RPMI8226 (cell line): ENCODE measurements at regions not wholly inside any gene's neighbourhood (a gene's known extent, or its start where the extent isn't known, plus 50 kb on each side); places are given as distances from the start of the nearest gene placed in this dataset.
"Not testable (repeated sequence)": the region's sequence is repeated elsewhere in the genome, so short reads cannot be mapped to it uniquely, and the experiment has no call there.

ENCODE experiments used
- DNase-seq: peaks from one replicate; pipeline ENCODE4 v3.0.0-alpha.2; 2015

- no peak for DNase-seq
Observed at GRCh38 chr9:107569174-107569573, 79.6 kb upstream of the KLF4 start.

GRCh38 chr9:107568406-107568805 lies 78.8 kb upstream of the KLF4 start:
- not testable (repeated sequence) for DNase-seq

- no peak for DNase-seq
Observed at GRCh38 chr9:107567462-107567861, 77.9 kb upstream of the KLF4 start.

DNA sequence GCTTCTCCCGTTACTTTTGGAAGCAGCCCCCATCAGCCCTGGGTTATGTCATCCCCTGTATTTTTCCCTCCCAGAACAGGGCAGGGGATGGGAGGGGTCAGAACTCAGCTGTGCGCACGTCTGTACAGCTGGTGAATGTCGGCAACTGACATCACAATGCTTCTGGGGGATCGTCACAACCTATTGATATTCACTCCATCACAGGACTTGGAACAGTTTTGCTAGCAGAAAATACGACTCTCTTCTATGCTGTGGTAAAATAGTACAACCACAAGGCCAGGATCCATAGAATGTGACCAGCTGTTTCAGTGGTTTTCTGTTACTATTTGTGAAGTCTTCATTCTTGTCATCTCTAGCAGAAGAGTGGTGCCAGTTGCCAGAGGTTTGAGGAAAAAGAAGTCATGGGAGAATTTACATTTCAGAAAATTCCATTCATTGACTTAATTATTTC lies 77.1 kb upstream of the KLF4 start:
- no peak for DNase-seq

- no peak for DNase-seq
Observed at GRCh38 chr9:107562798-107563197, 73.2 kb upstream of the KLF4 start.

DNA sequence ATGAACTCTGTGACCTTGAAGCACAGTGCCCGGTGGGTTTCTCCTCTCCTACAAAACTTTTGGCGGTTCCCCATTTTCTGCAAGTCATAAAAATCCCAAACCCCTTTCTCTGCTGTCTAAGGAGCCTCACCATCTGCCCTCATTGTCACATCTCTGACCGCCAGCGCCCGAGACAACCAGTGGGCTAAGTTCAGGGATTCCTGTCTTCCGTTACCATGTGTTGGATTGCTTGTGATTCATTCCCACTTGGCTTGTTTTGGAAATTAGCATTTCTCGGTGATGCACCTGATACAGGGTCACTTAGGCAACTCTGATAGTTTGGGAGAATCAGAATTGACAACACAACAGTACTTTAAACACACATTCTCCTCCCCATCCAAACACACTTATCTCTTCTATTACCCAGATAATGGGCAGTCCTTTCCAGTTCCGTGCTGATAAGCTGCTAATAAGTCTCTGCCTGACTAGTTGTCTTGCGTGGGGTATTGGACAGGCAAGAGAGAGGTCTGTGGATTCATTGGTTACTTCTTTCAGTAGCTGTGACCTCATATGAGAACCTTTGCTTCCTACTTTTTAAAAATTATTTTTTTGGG lies 70.0 kb upstream of the KLF4 start:
- no peak for DNase-seq

- no peak for DNase-seq
Observed at GRCh38 chr9:107557236-107557990, 67.8 kb upstream of the KLF4 start.

GRCh38 chr9:107554636-107555035 lies 65.1 kb upstream of the KLF4 start:
- DNase-seq = no peak

DNA sequence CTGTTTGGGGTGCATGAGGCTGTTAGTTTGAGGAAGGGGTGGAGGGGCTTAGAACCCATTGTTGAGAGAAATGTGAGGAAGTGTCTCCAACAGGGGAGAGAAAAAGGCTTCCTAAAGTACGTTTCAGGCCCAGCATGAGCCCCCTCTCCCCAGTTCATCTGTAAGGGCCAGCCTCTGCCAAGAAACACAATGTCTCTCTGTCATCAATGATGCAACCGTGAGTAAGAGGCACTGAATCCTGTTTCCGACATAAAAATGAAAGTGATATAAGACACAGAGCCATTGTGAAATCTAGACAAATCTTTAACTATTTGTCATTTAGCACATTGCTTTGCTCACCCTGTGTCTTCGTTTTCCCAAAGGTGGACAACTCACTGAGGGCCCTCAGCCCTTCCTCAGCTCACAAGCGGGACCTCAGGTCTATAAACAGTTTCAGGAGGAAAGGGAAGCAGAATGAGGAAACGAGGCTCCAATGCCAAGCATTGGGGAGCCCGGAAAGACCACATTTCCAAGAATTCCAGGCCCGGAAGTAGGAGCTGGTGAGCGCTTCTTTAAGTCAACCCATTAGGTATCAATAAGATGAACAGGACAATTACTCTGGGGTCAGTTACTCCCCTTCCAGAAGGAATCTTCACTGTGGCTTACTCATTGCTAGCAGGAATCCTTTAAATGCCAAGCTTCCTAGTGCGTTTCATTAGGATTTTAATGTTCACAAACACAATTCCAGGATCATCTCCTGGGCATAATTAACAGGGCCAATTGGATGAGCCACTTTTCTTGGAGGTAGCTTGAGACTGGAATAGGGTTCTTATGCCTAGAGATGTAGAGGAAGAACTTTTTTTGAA lies 59.0 kb upstream of the KLF4 start:
- no peak for DNase-seq

DNA sequence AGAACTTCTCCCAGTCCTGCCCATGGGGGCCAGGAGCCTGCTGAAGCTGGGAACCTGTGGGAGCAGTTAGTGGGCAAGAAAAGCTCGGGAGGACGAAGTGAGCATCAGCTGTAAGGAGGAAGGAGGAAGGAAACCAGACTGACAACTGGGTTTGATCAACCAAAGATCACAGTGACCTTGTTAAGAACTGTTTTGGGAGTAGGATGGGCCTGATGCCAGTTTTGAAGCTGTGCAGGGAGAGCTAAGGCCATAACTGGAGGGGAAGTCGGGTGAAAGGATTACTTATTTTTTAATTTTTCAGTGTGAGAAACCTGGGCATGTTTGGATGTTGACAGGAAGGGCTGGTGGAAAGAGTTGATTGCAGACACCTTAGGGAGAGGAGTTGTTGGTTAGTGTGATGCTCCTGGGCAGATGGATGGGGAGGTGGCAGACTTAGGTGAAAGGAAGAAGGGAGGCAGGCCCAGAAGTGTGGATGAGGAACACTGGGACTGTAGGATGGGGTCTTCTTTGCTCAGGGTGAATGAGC lies 58.3 kb upstream of the KLF4 start:
- no peak for DNase-seq

DNA sequence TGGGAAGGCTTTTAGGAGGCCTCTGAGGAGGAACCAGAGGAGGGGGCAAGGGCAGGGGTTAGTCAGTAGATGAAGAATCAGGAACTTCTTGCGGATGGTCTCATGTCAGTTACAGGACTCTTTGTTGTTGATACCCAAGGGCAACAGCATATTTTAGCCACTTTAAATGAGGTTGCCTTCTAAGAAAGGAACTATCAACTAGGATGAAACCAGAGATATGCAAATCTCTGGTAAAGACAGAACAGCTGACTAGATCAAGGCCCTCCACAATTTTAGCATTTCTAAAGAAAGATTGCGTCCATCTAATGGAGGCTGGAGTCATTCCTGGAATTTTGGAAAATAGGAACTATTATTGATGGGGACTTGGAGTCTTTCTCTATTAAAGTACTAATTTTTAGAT lies 57.7 kb upstream of the KLF4 start:
- no peak for DNase-seq

DNA sequence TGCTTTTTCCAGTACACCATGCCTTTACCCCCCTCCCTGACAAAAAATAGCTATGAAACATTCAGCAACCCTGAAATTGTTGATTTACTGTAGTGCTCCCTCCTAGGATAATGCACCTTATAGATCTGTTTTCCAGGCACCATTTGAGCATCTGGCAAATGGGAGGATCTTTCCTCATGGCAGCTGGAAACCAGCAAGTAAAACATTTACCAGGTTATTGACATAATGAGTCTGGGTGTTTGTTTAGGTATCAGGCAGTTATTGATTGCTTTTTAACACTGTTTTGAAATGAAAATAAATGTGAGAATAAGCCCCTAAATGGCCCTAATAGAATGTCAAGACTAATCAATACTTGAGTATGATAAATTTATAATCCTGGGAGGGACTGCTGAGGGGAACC lies 57.3 kb upstream of the KLF4 start:
- no peak for DNase-seq

GRCh38 chr9:107545036-107545435 lies 55.5 kb upstream of the KLF4 start:
- no peak for DNase-seq

GRCh38 chr9:107542411-107543157 lies 53.0 kb upstream of the KLF4 start:
- DNase-seq = no peak

DNA sequence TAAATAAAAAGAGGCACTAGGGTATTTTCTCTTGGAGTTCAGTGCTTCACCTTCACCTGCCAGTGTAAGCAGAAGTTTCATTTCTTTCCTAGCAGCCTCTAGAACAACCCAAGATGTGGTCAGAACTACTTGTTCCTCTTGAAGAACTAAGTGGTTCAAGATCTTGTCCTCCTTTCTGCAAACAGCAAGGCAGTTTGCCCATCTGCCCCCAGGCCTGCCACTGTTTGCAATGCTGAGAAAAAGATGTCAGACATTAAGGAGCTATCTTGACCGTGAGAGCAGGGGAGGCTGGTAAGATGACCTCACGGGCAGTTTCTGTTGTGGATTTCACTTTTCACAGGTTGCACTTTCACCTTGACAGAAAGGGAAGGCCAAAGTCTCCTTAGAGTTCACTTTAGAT lies 52.0 kb upstream of the KLF4 start:
- DNase-seq = no peak

GRCh38 chr9:107540164-107540561 lies 50.6 kb upstream of the KLF4 start:
- DNase-seq = no peak

- DNase-seq = peak; percentile 3
Observed at GRCh38 chr9:107539427-107540163, 50.0 kb upstream of the KLF4 start.
